ENCODE measurements at regions not wholly inside any gene's neighbourhood (a gene's known extent, or its start where the extent isn't known, plus 50 kb on each side); places are given as distances from the start of the nearest gene placed in this dataset.

- ChIA-PET POLR2A (no interaction called here), CTCF (ENCODE audit: low intra/inter-chr PET ratio, low total read pairs) (no interaction called here)
- Histone ChIP-seq H3K4me2 (ENCODE audit: low read depth, low read length) (no peak overlapping the region), H3K4me1 (ENCODE audit: insufficient read depth, low read length) (no peaks in the 10 kb centered on the region), H3K79me2 (ENCODE audit: insufficient read depth, low read length) (no peaks in the 10 kb centered on the region), H3K27ac (ENCODE audit: extremely low read length, insufficient read depth, low read length) (no peak overlapping the region), H3K4me3 (replicated peaks in 1 of 3; ENCODE audit: insufficient read depth in 1 of 3, low read depth in 2 of 3, low read length in 3 of 3) (no peak overlapping the region), H3K9me3 (ENCODE audit: low read length) (no peaks in the 10 kb centered on the region), H4K20me1 (ENCODE audit: insufficient read depth, low read length) (no peaks in the 10 kb centered on the region), H2AFZ (ENCODE audit: low read length) (no peak overlapping the region), H3K27me3 (ENCODE audit: control insufficient read depth in 1 of 2, insufficient read depth in 2 of 2, low read length in 2 of 2) (no peaks in the 10 kb centered on the region), H3K36me3 (replicated peaks in 1 of 2; ENCODE audit: control insufficient read depth in 1 of 2, insufficient read depth in 2 of 2, low read length in 2 of 2) (no peaks in the 10 kb centered on the region), H3K9ac (ENCODE audit: insufficient read depth, low read depth, low read length) (no peak overlapping the region)
- WGBS (ENCODE audit: low lambda C conversion rate): 3% methylated on average over 2 of the region's 2 CpGs
- in situ Hi-C loops (cut with HindIII; ENCODE audit: extremely low pct_ligation_motif_present, low pct_unique_long_range_greater_than_20kb): no loop called here
- intact Hi-C loops (cut with micrococcal nuclease; ENCODE audit: unreplicated experiment): no loop called here
- DNase-seq (ENCODE audit: low spot score): no peak
- no peak for ATAC-seq
- BruUV-seq (replicated peaks): no TSS peak
- FAIRE-seq: no peak
- no peak for TF ChIP-seq ZNF615 (CRISPR knock-in tag; IDR thresholded peaks at IDR 0.05; ENCODE audit: borderline replicate concordance)
Observed at GRCh38 chr18:60082282-60082681, 182.5 kb downstream of the PMAIP1 start.

GRCh38 chr18:60075477-60075876 is 175.7 kb downstream of the PMAIP1 start:
- BruUV-seq (replicated peaks): no TSS peak
- no peak for FAIRE-seq
- ChIA-PET CTCF (ENCODE audit: low intra/inter-chr PET ratio, low total read pairs) (no interaction called here), POLR2A (no interaction called here)
- Histone ChIP-seq H3K36me3 (replicated peaks in 1 of 2; ENCODE audit: control insufficient read depth in 1 of 2, insufficient read depth in 2 of 2, low read length in 2 of 2) (no peaks in the 10 kb centered on the region), H3K9me3 (ENCODE audit: low read length) (no peaks in the 10 kb centered on the region), H3K27ac (ENCODE audit: extremely low read length, insufficient read depth, low read length) (no peak overlapping the region), H2AFZ (ENCODE audit: low read length) (no peak overlapping the region), H3K4me3 (replicated peaks in 1 of 3; ENCODE audit: insufficient read depth in 1 of 3, low read depth in 2 of 3, low read length in 3 of 3) (no peak overlapping the region), H3K9ac (ENCODE audit: insufficient read depth, low read depth, low read length) (no peak overlapping the region), H3K4me2 (ENCODE audit: low read depth, low read length) (no peak overlapping the region), H3K79me2 (ENCODE audit: insufficient read depth, low read length) (no peaks in the 10 kb centered on the region), H4K20me1 (ENCODE audit: insufficient read depth, low read length) (no peaks in the 10 kb centered on the region), H3K4me1 (ENCODE audit: insufficient read depth, low read length) (no peaks in the 10 kb centered on the region), H3K27me3 (ENCODE audit: control insufficient read depth in 1 of 2, insufficient read depth in 2 of 2, low read length in 2 of 2) (no peaks in the 10 kb centered on the region)
- intact Hi-C loops (cut with micrococcal nuclease; ENCODE audit: unreplicated experiment): no loop called here
- no peak for ATAC-seq
- in situ Hi-C loops (cut with HindIII; ENCODE audit: extremely low pct_ligation_motif_present, low pct_unique_long_range_greater_than_20kb): no loop called here
- no CpG with 5 or more reads among the region's 3 CpGs for WGBS (ENCODE audit: low lambda C conversion rate)
- no peak for DNase-seq (ENCODE audit: low spot score)
- TF ChIP-seq ZNF616 (CRISPR knock-in tag; IDR thresholded peaks at IDR 0.05; ENCODE audit: low read depth) (no peak), ZNF280D (CRISPR knock-in tag; IDR thresholded peaks at IDR 0.05) (no peak), PREB (CRISPR knock-in tag; IDR thresholded peaks at IDR 0.05) (no peak), ZNF761 (CRISPR knock-in tag; conservative IDR thresholded peaks at IDR 0.05) (no peak), ZNF431 (CRISPR knock-in tag; IDR thresholded peaks at IDR 0.05; ENCODE audit: borderline replicate concordance, low read depth) (no peak), MXD4 (CRISPR knock-in tag; IDR thresholded peaks at IDR 0.05) (no peak), BRD4 (CRISPR knock-in tag; IDR thresholded peaks at IDR 0.05) (no peak), CC2D1A (CRISPR knock-in tag; IDR thresholded peaks at IDR 0.05) (no peak), ZKSCAN5 (CRISPR knock-in tag; IDR thresholded peaks at IDR 0.05) (no peak), FOXO1 (CRISPR knock-in tag; IDR thresholded peaks at IDR 0.05) (no peak)
